ENCODE measurements at regions not wholly inside any gene's neighbourhood (a gene's known extent, or its start where the extent isn't known, plus 50 kb on each side); places are given as distances from the start of the nearest gene placed in this dataset.

DNA sequence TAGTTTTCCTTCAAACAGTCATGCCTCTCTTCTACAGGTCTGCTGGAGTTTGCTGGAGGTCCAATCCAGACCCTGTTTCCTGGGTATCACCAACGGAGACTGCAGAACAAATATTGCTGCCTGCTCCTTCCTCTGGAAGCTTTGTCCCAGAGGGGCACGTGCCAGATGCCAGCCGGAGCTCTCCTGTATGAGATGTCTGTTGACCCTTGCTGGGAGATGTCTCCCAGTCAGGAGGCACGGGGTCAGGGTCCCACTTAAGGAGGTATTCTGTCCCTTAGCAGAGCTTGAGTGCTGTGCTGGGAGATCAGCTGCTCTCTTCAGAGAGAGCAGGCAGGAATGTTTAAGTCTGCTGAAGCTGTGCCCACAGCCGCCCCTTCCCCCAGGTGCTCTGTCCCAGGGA lies 666.9 kb downstream of the FRK start:
- FAIRE-seq (no peak), DNase-seq (ENCODE audit: insufficient read length, low spot score) (no peak)
- TF ChIP-seq POLR2A (IDR thresholded peaks at IDR 0.05; ENCODE audit: low read depth, low read length): no peak

DNA sequence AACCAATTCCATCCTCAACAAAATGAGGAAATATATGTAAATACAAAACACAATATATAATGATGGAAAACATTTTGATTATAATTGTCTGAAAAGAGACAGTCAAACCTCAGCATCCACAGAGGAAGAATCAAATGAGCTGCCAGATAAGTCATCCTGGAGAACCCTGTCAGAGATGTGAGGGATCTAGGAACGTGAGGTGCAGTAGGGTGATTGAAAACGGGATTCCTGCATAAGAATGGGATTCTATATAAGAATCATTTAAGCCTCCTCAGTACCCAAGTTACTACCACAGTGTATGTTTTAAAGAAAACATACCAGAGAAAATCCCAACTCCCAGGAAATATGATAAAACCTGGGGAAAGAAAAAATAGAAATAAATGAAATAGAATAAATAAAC lies 690.5 kb downstream of the FRK start:
- DNase-seq (ENCODE audit: insufficient read length, low spot score) (no peak), FAIRE-seq (no peak)
- TF ChIP-seq POLR2A (IDR thresholded peaks at IDR 0.05; ENCODE audit: low read depth, low read length): no peak

DNA sequence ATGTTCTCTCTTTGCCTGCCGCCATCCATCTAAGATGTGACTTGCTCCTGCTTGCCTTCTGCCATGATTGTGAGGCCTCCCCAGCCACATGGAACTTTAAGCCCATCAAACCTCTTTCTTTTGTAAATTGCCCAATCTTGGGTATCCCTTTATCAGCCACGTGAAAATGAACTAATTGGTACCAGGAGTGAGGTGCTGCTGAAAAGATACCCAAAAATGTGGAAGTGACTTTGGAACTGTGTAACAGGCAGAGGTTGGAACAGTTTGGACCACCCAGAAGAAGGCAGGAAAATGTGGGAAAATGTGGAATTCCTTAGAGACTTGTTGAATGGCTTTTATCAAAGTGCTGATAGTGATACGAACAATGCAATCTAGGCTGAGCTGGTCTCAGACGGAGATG lies 694.9 kb downstream of the FRK start:
- no peak for TF ChIP-seq POLR2A (IDR thresholded peaks at IDR 0.05; ENCODE audit: low read depth, low read length)
- no peak for FAIRE-seq
- DNase-seq (ENCODE audit: insufficient read length, low spot score): no peak

DNA sequence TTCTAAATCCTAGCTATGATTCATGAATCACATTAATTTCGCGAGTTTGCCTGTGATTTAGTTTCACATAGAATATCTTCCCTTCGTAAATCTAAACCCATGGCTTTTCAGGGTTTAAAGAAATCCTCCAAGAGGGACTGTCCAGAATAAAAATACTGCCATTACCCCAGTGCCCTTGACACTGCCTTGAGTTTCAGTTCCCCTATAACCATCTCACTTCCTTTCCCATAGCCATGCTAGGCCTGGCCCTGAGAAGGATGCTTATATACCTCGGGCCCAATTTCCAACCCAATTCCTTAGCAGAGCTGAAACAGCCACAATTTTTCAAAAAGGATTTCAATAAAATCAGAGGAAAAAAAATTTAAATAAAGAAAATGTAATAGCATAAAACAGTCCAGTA lies 697.3 kb downstream of the FRK start:
- FAIRE-seq (no peak), DNase-seq (ENCODE audit: insufficient read length, low spot score) (no peak)
- no peak for TF ChIP-seq POLR2A (IDR thresholded peaks at IDR 0.05; ENCODE audit: low read depth, low read length)

DNA sequence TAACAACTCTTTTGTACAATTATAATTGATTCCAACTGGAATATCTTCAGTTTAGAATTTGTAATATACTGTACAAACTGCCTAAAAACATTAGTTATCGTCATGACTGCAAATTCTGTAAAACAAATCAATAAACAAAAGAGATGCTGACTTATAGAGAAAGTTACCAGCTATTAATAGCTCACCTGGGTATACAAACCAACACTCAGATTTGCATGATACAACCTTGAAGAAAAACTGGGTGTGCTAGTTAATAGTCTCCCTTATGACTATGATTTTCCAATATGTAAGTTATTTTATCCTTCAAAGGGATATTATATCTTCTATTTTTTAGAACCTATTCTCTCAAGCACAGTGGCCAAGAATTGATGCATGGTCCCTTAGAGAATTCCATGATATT lies 698.5 kb downstream of the FRK start:
- DNase-seq (ENCODE audit: insufficient read length, low spot score): no peak
- FAIRE-seq: no peak
- no peak for TF ChIP-seq POLR2A (IDR thresholded peaks at IDR 0.05; ENCODE audit: low read depth, low read length)

DNA sequence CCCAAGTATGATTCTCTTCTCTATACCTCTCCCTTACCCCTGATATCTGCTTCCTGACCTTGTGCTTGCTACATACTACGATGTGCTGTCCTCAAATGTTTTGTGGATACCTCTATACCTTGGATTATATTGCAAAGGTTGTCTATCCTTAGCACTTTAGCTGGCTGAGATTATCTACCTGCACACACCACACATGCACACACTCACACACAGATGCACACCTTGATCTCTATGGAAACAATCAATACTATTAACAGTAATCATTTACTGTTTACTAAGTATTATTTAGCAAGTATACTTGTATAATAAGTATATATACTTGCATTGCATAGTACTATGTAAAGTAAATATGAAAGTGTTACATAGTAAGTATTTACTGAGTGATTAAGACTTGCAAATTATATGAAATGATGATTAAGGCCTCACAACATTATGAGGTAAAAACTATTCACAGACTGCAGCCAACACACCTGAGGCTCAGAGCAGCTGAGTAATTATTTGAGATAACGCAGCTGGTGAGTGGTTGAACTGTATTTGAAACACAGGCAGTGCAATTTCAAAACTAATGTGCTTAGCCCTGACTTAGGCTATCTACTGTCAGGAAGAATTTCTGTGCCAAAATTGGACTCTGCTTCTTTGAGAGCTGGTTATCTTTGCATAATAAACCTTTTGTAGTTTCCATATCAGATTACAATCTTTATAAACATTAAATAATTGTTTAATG lies 699.9 kb downstream of the FRK start:
- DNase-seq (ENCODE audit: insufficient read length, low spot score) (no peak), FAIRE-seq (no peak)
- TF ChIP-seq POLR2A (IDR thresholded peaks at IDR 0.05; ENCODE audit: low read depth, low read length): no peak

DNA sequence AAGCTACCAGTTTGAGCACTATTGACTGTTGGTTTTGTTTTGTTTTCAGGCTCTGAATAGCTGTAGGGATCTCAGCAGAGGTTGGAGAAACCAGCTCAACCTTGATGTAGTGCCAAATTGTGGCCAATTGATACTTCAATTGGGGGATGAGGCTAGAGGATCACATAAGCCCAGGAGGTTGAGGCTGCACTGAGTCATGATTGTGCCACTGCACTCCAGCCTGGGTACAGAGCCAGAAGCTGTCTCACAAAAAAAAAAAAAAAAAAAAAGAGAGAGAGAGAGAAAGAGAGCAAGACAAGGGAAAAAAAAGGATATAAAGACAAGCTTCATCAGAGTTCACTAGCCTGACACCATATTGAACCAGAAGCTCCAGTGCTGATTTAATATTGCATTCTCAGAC lies 702.1 kb downstream of the FRK start:
- FAIRE-seq (no peak), DNase-seq (ENCODE audit: insufficient read length, low spot score) (no peak)
- TF ChIP-seq POLR2A (IDR thresholded peaks at IDR 0.05; ENCODE audit: low read depth, low read length): no peak

DNA sequence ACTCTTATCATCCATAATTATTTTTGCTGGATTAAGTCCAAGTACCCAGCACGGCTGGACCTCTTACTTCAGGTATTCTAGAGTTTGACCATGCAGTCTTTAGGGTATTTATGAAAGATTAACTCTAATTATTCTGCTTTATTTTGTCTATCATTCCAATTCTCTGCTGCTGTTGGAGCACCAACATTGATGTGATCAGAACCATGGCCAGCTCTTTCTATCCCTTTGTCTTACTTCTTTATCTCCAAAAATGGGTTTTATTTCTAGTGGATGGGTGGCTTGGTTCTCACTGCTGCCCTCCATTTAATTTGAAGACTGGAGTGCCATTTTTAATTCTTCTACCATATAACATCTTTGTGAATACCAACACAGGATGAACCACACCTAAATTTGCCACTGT lies 704.3 kb downstream of the FRK start:
- FAIRE-seq (no peak), DNase-seq (ENCODE audit: insufficient read length, low spot score) (no peak)
- TF ChIP-seq POLR2A (IDR thresholded peaks at IDR 0.05; ENCODE audit: low read depth, low read length): no peak

DNA sequence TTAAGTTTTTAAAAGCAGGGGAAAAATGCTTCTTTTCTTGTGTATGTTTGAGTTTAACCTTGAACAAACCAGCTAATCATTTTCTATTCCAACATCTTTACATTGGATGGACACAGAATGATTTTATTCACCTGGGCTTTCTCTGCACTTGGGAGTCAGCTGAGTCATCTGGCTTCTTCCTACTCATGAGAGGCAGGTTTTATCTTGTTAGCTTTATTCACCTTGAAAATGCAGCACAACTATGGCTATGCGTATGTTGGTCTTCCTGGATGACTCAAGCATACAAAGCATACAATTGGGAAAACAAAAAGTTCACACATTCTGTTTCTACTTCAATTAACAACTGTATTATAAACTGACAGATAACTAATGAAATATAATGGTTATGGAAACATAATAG lies 737.7 kb downstream of the FRK start:
- FAIRE-seq (no peak), DNase-seq (ENCODE audit: insufficient read length, low spot score) (no peak)
- TF ChIP-seq POLR2A (IDR thresholded peaks at IDR 0.05; ENCODE audit: low read depth, low read length): no peak

DNA sequence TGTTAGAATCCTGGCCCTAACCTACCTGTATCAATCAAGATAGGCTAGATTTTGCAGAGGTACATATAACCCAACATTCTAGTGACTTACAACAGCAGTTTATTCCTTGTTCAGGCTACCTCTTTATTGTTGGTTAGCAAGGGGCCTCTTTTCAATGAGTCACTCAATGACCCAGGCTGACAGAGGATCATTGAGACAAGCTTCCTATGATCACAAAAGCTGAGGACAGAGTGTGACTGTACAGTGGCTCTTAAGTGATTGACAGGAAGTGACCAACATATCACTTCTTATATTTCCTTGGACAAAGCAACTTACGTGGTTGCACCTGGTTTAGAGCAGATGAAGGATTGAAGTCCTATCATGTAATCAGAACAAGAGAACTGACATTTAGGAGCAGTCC lies 740.9 kb downstream of the FRK start:
- no peak for FAIRE-seq
- no peak for DNase-seq (ENCODE audit: insufficient read length, low spot score)
- no peak for TF ChIP-seq POLR2A (IDR thresholded peaks at IDR 0.05; ENCODE audit: low read depth, low read length)

DNA sequence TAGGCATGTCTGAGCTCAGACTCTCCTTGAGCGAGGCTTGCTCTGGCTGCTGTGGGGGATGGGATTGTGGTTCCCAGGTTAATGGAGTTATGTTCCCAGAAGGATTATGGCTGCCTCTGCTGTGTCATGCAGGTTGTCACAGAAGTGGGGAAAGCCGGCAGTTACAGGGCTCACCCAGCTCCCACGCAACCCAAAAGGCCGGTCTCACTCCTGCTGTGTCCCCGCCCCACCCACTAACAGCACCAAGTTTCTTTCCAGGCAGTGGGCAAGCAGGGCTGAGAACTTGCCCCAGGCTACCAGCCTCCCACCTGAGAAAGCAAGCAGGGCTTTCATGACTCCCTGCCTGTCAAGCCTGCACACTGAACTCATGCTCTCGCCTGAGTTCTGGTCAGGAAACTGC lies 750.5 kb downstream of the FRK start:
- no peak for FAIRE-seq

DNA sequence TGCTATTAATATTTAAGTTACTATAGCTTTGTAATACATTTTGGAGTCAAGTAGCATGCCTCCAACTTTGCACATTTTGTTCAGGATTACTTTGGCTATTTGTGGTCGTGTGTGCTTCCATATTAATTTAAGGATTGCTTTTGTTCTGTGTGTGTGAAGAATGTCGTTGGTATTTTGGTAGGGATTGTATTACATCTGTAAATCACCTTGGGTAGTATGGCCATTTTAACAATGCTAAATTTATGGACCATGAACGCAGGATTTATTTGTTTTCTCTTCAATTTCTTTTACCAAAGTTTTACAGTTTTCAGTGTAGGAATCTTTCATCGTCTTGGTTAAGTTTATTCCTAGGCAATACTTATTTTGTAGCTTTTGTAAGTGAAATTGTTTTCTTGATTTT lies 758.0 kb downstream of the FRK start:
- DNase-seq (ENCODE audit: insufficient read length, low spot score): no peak
- TF ChIP-seq POLR2A (IDR thresholded peaks at IDR 0.05; ENCODE audit: low read depth, low read length): no peak
- no peak for FAIRE-seq

More for the DNA sequence above, 750.5 kb downstream of the FRK start:
- DNase-seq (ENCODE audit: insufficient read length, low spot score): no peak
- TF ChIP-seq POLR2A (IDR thresholded peaks at IDR 0.05; ENCODE audit: low read depth, low read length): no peak

DNA sequence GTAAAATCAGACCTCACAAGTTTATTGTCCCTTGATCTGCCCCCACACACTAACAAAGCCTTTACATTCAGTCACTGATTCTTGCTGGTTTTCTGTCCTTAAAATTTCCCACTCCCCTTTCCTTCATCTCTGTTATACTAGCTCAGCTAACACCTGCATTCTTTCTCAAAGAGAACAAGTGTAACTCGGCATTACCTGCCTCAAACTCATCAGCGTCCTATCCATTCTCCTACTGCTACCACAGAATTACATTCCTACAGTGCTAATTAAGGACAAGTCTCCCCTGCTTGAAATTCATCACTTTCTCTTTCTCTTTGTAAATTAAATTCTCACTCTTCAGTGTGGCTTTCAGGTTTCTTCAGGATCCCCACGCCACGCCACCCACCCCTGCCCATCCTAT lies 773.2 kb downstream of the FRK start:
- no peak for TF ChIP-seq POLR2A (IDR thresholded peaks at IDR 0.05; ENCODE audit: low read depth, low read length)
- FAIRE-seq (no peak), DNase-seq (ENCODE audit: insufficient read length, low spot score) (no peak)

DNA sequence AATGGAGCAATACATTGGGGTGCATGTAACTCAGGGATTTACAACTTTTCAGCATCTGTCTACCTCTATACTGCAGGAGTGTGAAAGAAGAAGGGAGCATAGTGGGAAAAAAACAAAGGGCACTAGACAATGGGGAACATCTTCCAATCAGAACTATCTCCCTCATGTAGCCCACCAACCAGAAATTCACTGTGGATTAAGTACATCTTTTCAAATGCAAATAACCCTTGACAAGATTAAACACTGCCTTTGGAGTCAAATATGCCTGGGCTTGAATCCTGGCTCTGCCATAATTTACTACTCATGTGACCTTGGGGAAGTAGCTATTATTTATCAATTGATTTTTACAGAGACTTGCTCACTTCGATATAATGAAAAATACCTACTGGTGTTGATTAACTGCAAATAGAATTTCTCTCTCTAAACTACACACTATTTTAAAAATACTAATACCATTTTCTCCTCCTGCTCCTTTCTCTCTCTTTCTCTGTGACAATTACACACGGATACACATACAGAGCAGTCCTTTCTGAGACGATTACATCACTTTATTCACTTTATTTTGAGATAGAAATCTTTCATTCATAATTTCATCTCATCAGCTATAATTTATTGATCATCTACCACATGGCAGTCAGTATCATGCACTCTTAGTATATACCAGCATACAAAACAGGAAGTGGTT lies 783.7 kb downstream of the FRK start:
- no peak for TF ChIP-seq POLR2A (IDR thresholded peaks at IDR 0.05; ENCODE audit: low read depth, low read length)
- FAIRE-seq: no peak

DNA sequence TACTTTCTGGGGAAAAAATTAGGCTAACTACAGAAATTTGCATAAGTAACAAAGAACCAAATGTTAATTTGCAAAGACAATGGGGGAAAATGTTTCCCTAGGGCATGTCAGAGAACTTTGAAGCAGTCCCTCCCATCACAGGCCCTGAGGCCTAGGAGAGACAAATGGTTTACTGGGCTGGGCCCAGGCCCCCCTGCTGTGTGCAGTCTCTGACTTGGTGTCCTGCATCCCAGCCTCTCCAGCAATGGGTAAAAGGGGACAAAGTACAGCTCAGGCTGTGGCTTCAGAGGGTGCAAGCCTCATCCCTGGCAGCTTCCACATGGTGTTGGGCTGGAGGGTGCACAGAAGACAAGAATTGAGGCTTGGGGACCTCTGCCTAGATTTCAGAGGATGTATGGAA lies 788.4 kb downstream of the FRK start:
- DNase-seq (ENCODE audit: insufficient read length, low spot score) (no peak), FAIRE-seq (no peak)
- no peak for TF ChIP-seq POLR2A (IDR thresholded peaks at IDR 0.05; ENCODE audit: low read depth, low read length)

More for the DNA sequence above, 783.7 kb downstream of the FRK start:
- DNase-seq (ENCODE audit: insufficient read length, low spot score): no peak
